HEK293 (cell line): ENCODE measurements at regions not wholly inside any gene's neighbourhood (a gene's known extent, or its start where the extent isn't known, plus 50 kb on each side); places are given as distances from the start of the nearest gene placed in this dataset.

ENCODE experiments used
- CTCF ChIP-seq: fragments of 450-650 bp; formaldehyde crosslinking; IDR thresholded peaks from 2 replicates; pipeline ENCODE4 v1.5.1; 2016; ENCODE audit warnings: missing biosample characterization, missing genetic modification characterization
- ZNF24 ChIP-seq: fragments of 450-650 bp; formaldehyde crosslinking; IDR thresholded peaks from 2 replicates; pipeline ENCODE4 v1.5.1; 2016; ENCODE audit warnings: missing biosample characterization, missing genetic modification characterization

GRCh38 chr1:2920421-2921015 is 100.7 kb upstream of the ACTRT2 start:
- TF ChIP-seq CTCF (tag by site-specific recombination) (no peak), ZNF24 (tag by site-specific recombination) (no peak)
